BE2C (cell line): ENCODE measurements at regions not wholly inside any gene's neighbourhood (a gene's known extent, or its start where the extent isn't known, plus 50 kb on each side); places are given as distances from the start of the nearest gene placed in this dataset.

Experiments used
- DNase-seq: peaks from one replicate; pipeline ENCODE4 v3.0.0-alpha.2; 2020
- H3K27me3 ChIP-seq: fragments of 250-450 bp; sonication (Bioruptor Pico); 2 replicates; pipeline ENCODE4 v1.5.1; 2020; ENCODE audit warnings: mild to moderate bottlenecking
- H3K36me3 ChIP-seq: fragments of 250-450 bp; sonication (Bioruptor Pico); 2 replicates; pipeline ENCODE4 v1.5.1; 2020; ENCODE audit warnings: mild to moderate bottlenecking
- H3K4me1 ChIP-seq: fragments of 250-450 bp; sonication (Bioruptor Pico); 2 replicates; pipeline ENCODE4 v1.5.1; 2020
- H3K4me3 ChIP-seq: 2 replicates; pipeline ENCODE4 v1.5.1; 2011; ENCODE audit warnings: low read depth, low read length
- H3K9me3 ChIP-seq: fragments of 250-450 bp; sonication (Bioruptor Pico); 2 replicates; pipeline ENCODE4 v1.5.1; 2020
- TF ChIP-seq, protein P1 (sequence below): IDR thresholded peaks from 2 replicates; pipeline ENCODE4 v1.5.1; 2012; ENCODE audit warnings: mild to moderate bottlenecking, low read depth, low read length

DNA sequence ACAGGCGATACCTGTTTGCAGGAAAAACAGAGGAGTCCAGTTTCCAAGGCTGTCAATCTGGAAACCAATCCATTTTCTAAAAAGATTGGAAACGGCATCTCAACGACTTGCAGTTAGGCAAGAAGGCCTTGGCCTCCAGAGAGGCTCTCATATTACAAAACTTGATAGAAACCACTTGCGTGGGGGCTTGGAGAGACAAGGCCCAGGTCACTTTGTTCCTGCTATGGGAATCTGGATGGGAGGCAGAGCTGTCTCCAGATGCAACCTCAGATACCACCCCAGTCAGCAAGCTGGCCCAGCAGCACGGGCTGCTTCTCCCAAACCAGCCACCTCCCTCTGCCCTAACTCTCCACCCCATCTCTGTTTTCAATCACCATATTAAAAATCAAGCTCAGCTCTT lies 298.8 kb downstream of the TNS1 start:
- TF ChIP-seq, protein P1, sequence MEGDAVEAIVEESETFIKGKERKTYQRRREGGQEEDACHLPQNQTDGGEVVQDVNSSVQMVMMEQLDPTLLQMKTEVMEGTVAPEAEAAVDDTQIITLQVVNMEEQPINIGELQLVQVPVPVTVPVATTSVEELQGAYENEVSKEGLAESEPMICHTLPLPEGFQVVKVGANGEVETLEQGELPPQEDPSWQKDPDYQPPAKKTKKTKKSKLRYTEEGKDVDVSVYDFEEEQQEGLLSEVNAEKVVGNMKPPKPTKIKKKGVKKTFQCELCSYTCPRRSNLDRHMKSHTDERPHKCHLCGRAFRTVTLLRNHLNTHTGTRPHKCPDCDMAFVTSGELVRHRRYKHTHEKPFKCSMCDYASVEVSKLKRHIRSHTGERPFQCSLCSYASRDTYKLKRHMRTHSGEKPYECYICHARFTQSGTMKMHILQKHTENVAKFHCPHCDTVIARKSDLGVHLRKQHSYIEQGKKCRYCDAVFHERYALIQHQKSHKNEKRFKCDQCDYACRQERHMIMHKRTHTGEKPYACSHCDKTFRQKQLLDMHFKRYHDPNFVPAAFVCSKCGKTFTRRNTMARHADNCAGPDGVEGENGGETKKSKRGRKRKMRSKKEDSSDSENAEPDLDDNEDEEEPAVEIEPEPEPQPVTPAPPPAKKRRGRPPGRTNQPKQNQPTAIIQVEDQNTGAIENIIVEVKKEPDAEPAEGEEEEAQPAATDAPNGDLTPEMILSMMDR = no peak
- no peaks in the 10 kb centered on the region for H3K27me3 ChIP-seq
- no peak overlapping the region for H3K4me3 ChIP-seq
- H3K36me3 ChIP-seq = no peaks in the 10 kb centered on the region
- H3K9me3 ChIP-seq = no peaks in the 10 kb centered on the region
- DNase-seq = no peak
- H3K4me1 ChIP-seq = no peaks in the 10 kb centered on the region

DNA sequence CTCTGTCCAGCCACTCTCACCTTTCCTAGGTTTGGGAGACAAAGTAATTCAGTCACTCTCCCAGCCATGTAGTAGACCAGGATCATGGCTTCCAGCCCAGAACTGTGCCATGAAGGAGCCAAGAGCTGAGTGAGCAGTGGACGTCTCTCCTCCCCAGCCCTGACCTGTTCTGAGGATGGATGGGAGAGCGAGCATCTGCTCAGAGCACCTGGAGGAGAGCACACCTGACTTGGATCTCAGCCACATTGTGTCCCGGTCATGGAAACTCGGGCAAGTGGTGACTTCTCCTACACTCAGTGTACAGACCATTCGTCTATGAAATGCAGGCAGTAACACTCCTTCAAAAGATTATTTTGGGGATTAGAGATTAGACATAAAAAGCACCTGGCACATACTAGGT lies 299.7 kb downstream of the TNS1 start:
- Histone ChIP-seq H3K9me3 (no peaks in the 10 kb centered on the region), H3K4me3 (no peak overlapping the region), H3K27me3 (no peaks in the 10 kb centered on the region), H3K4me1 (no peaks in the 10 kb centered on the region), H3K36me3 (no peaks in the 10 kb centered on the region)
- TF ChIP-seq, protein P1 = no peak
- DNase-seq = no peak

GRCh38 chr2:217701622-217702021 lies 301.2 kb downstream of the TNS1 start:
- TF ChIP-seq, protein P1 = no peak
- Histone ChIP-seq H3K27me3 (no peaks in the 10 kb centered on the region), H3K9me3 (no peaks in the 10 kb centered on the region), H3K36me3 (no peaks in the 10 kb centered on the region), H3K4me3 (no peak overlapping the region), H3K4me1 (no peaks in the 10 kb centered on the region)
- DNase-seq = no peak

- TF ChIP-seq, protein P1 = no peak
- Histone ChIP-seq H3K4me1 (no peaks in the 10 kb centered on the region; the same call in 1 of the 2 replicates), H3K36me3 (no peaks in the 10 kb centered on the region), H3K4me3 (no peak overlapping the region), H3K9me3 (no peaks in the 10 kb centered on the region; the same call in 1 of the 2 replicates), H3K27me3 (no peaks in the 10 kb centered on the region)
- DNase-seq = no peak
These were observed 304.1 kb downstream of the TNS1 start for GRCh38 chr2:217698691-217699090.

DNA sequence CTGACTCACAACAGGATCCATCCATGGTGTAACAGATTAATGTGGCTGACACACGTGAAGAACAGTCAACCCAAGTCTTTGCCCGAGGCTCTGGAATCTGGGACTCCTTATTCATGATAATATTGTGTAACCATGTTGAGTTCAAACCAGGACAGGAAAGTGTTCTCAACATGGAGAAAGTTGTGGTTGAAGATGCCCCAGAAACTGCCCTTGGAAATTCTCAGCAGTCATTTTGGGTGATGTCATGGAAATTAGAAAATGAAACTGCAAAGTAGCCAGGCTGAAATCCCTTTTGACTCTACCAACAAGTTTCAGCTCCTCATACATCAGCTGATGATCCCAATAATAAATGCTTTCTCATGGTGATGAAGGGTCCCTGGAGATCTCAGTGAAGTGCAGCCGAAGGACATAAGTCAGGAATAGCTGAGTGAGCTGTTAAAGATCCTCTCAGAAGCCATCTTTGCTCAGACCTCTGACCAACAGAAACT lies 307.7 kb downstream of the TNS1 start:
- peaks cover 8% of the 10 kb centered on the region for H3K4me1 ChIP-seq
- DNase-seq = no peak
- H3K4me3 ChIP-seq = no peak overlapping the region
- TF ChIP-seq, protein P1 = no peak
- H3K36me3 ChIP-seq = no peaks in the 10 kb centered on the region
- no peaks in the 10 kb centered on the region; the same call in 1 of the 2 replicates for H3K9me3 ChIP-seq
- H3K27me3 ChIP-seq = no peaks in the 10 kb centered on the region

GRCh38 chr2:217694291-217694690 lies 308.5 kb downstream of the TNS1 start:
- H3K4me3 ChIP-seq = no peak overlapping the region
- TF ChIP-seq, protein P1 = no peak

More at GRCh38 chr2:217694291-217694690, 308.5 kb downstream of the TNS1 start:
- Histone ChIP-seq H3K9me3 (no peaks in the 10 kb centered on the region; the same call in 1 of the 2 replicates), H3K4me1 (peaks cover 8% of the 10 kb centered on the region), H3K36me3 (no peaks in the 10 kb centered on the region), H3K27me3 (no peaks in the 10 kb centered on the region)
- DNase-seq = no peak
